ENCODE measurements at regions not wholly inside any gene's neighbourhood (a gene's known extent, or its start where the extent isn't known, plus 50 kb on each side); places are given as distances from the start of the nearest gene placed in this dataset.

- no peak overlapping the region for H3K27ac ChIP-seq (replicated peaks in 1 of 4)
- WGBS: 92% methylated on average over 10 of the region's 10 CpGs
- no peak for DNase-seq (ENCODE audit: extremely low spot score)
Observed at GRCh38 chr6:170128346-170128745, 162.5 kb downstream of the DLL1 start.

GRCh38 chr6:170127151-170127550 is 163.7 kb downstream of the DLL1 start:
- Histone ChIP-seq H3K4me1 (peaks cover 8 to 20% (median 11%) of the 10 kb centered on the region in 4 donors), H3K9me3 (no peaks in the 10 kb centered on the region), H3K27me3 (no peaks in the 10 kb centered on the region), H3K36me3 (no peaks in the 10 kb centered on the region), H3K4me3 (no peak overlapping the region), H3K27ac (replicated peaks in 1 of 4) (no peak overlapping the region)
- no peak for DNase-seq (ENCODE audit: extremely low spot score)
- TF ChIP-seq POLR2AphosphoS5 (IDR thresholded peaks at IDR 0.05) (no peak), CTCF (IDR thresholded peaks at IDR 0.05) (no peak), POLR2A (IDR thresholded peaks at IDR 0.05; ENCODE audit: low read depth) (no peak), EP300 (IDR thresholded peaks at IDR 0.05) (no peak)
- 82% methylated on average over 9 of the region's 9 CpGs for WGBS
- intact Hi-C loops (cut with DNase I): no loop called here

More at GRCh38 chr6:170128346-170128745, 162.5 kb downstream of the DLL1 start:
- Histone ChIP-seq H3K4me1 (peaks cover 8 to 15% (median 11%) of the 10 kb centered on the region in 4 donors), H3K4me3 (no peak overlapping the region), H3K9me3 (no peaks in the 10 kb centered on the region), H3K27me3 (no peaks in the 10 kb centered on the region), H3K36me3 (no peaks in the 10 kb centered on the region)
- intact Hi-C loops (cut with DNase I): no loop called here
- TF ChIP-seq EP300 (IDR thresholded peaks at IDR 0.05): no peak
- TF ChIP-seq POLR2A (IDR thresholded peaks at IDR 0.05; ENCODE audit: low read depth): no peak
- no peak for TF ChIP-seq CTCF (IDR thresholded peaks at IDR 0.05)
- TF ChIP-seq POLR2AphosphoS5 (IDR thresholded peaks at IDR 0.05): no peak

- WGBS: 82% methylated on average over 27 of the region's 27 CpGs
- intact Hi-C loops (cut with DNase I): no loop called here
- no peak for TF ChIP-seq POLR2AphosphoS5 (IDR thresholded peaks at IDR 0.05)
- no peak for TF ChIP-seq POLR2A (IDR thresholded peaks at IDR 0.05; ENCODE audit: low read depth)
- TF ChIP-seq EP300 (IDR thresholded peaks at IDR 0.05): no peak
- TF ChIP-seq CTCF (IDR thresholded peaks at IDR 0.05): no peak
- H3K4me1 ChIP-seq: peaks cover 8 to 20% (median 11%) of the 10 kb centered on the region in 4 donors
- peaks cover 0 to 5% (median under 1%) of the 10 kb centered on the region in 4 donors for H3K9me3 ChIP-seq
- no peak overlapping the region for H3K4me3 ChIP-seq
- H3K27ac ChIP-seq (replicated peaks in 1 of 4): no peak overlapping the region
- no peaks in the 10 kb centered on the region for H3K36me3 ChIP-seq
- DNase-seq (ENCODE audit: extremely low spot score): no peak
- H3K27me3 ChIP-seq: no peaks in the 10 kb centered on the region
Observed at GRCh38 chr6:170125456-170126300, 165.2 kb downstream of the DLL1 start.

- no peak for TF ChIP-seq EP300 (IDR thresholded peaks at IDR 0.05)
- no peak for TF ChIP-seq POLR2A (IDR thresholded peaks at IDR 0.05; ENCODE audit: low read depth)
- TF ChIP-seq CTCF (IDR thresholded peaks at IDR 0.05): no peak
- no peak for TF ChIP-seq POLR2AphosphoS5 (IDR thresholded peaks at IDR 0.05)
- WGBS: 88% methylated on average over 5 of the region's 5 CpGs
- Histone ChIP-seq H3K27me3 (no peaks in the 10 kb centered on the region), H3K4me1 (peaks cover 6 to 15% (median 8%) of the 10 kb centered on the region in 4 donors), H3K27ac (replicated peaks in 1 of 4) (no peak overlapping the region), H3K36me3 (no peaks in the 10 kb centered on the region), H3K9me3 (peaks cover 0 to 11% (median 8%) of the 10 kb centered on the region in 4 donors), H3K4me3 (no peak overlapping the region)
- intact Hi-C loops (cut with DNase I): no loop called here
- DNase-seq (ENCODE audit: extremely low spot score): no peak
Observed at GRCh38 chr6:170124836-170125235, 166.0 kb downstream of the DLL1 start.

Measured in esophagus muscularis mucosa (tissue), 4 donors.